ENCODE measurements at regions not wholly inside any gene's neighbourhood (a gene's known extent, or its start where the extent isn't known, plus 50 kb on each side); places are given as distances from the start of the nearest gene placed in this dataset.
"Not testable (repeated sequence)": the region's sequence is repeated elsewhere in the genome, so short reads cannot be mapped to it uniquely, and the experiment has no call there.

GRCh38 chrX:114095789-114096188 lies 488.1 kb upstream of the HTR2C start:
- no peak overlapping the region for H3K4me3 ChIP-seq (ENCODE audit: low read depth, low read length)

- no peak overlapping the region for H3K4me3 ChIP-seq (ENCODE audit: low read depth, low read length)
These were observed 496.3 kb upstream of the HTR2C start for GRCh38 chrX:114087543-114087942.

- no peak overlapping the region for H3K4me3 ChIP-seq (ENCODE audit: low read depth, low read length)
These were observed 506.1 kb upstream of the HTR2C start for GRCh38 chrX:114077773-114078172.

GRCh38 chrX:114075073-114075673 lies 508.7 kb upstream of the HTR2C start:
- H3K4me3 ChIP-seq (ENCODE audit: low read depth, low read length), result no peak overlapping the region

GRCh38 chrX:114073926-114074325 lies 510.0 kb upstream of the HTR2C start:
- H3K4me3 ChIP-seq (ENCODE audit: low read depth, low read length), result no peak overlapping the region

GRCh38 chrX:114071412-114071811 lies 512.5 kb upstream of the HTR2C start:
- no peak overlapping the region for H3K4me3 ChIP-seq (ENCODE audit: low read depth, low read length)

- no peak overlapping the region for H3K4me3 ChIP-seq (ENCODE audit: low read depth, low read length)
These were observed 518.2 kb upstream of the HTR2C start for GRCh38 chrX:114065577-114066223.

- no peak overlapping the region for H3K4me3 ChIP-seq (ENCODE audit: low read depth, low read length)
These were observed 522.7 kb upstream of the HTR2C start for GRCh38 chrX:114061226-114061625.

GRCh38 chrX:114058988-114059418 lies 524.9 kb upstream of the HTR2C start:
- H3K4me3 ChIP-seq (ENCODE audit: low read depth, low read length), result no peak overlapping the region

- H3K4me3 ChIP-seq (ENCODE audit: low read depth, low read length), result not testable (repeated sequence)
These were observed 526.5 kb upstream of the HTR2C start for GRCh38 chrX:114057422-114057821.

GRCh38 chrX:114051667-114052315 lies 532.1 kb upstream of the HTR2C start:
- H3K4me3 ChIP-seq (ENCODE audit: low read depth, low read length), result no peak overlapping the region

GRCh38 chrX:114050075-114050796 lies 533.6 kb upstream of the HTR2C start:
- no peak overlapping the region for H3K4me3 ChIP-seq (ENCODE audit: low read depth, low read length)

- H3K4me3 ChIP-seq (ENCODE audit: low read depth, low read length), result no peak overlapping the region
These were observed 534.8 kb upstream of the HTR2C start for GRCh38 chrX:114049063-114049462.

- H3K4me3 ChIP-seq (ENCODE audit: low read depth, low read length), result no peak overlapping the region
These were observed 536.3 kb upstream of the HTR2C start for GRCh38 chrX:114047558-114047957.

GRCh38 chrX:114046695-114047279 lies 537.1 kb upstream of the HTR2C start:
- no peak overlapping the region for H3K4me3 ChIP-seq (ENCODE audit: low read depth, low read length)

- peak overlapping the region; percentile 30 for H3K4me3 ChIP-seq (ENCODE audit: low read depth, low read length)
These were observed 542.4 kb upstream of the HTR2C start for GRCh38 chrX:114041470-114041869.

- peak overlapping the region; percentile 66 for H3K4me3 ChIP-seq (ENCODE audit: low read depth, low read length)
These were observed 543.1 kb upstream of the HTR2C start for GRCh38 chrX:114040661-114041269.

GRCh38 chrX:114040111-114040510 lies 543.8 kb upstream of the HTR2C start:
- peak overlapping the region; percentile 66 for H3K4me3 ChIP-seq (ENCODE audit: low read depth, low read length)

GRCh38 chrX:114038358-114038757 lies 545.5 kb upstream of the HTR2C start:
- no peak overlapping the region for H3K4me3 ChIP-seq (ENCODE audit: low read depth, low read length)

- no peak overlapping the region for H3K4me3 ChIP-seq (ENCODE audit: low read depth, low read length)
These were observed 546.4 kb upstream of the HTR2C start for GRCh38 chrX:114037515-114037914.
